Limb (tissue), 2 donors: ENCODE measurements at regions not wholly inside any gene's neighbourhood (a gene's known extent, or its start where the extent isn't known, plus 50 kb on each side); places are given as distances from the start of the nearest gene placed in this dataset.

ENCODE experiments used
- DNase-seq, 2 donors: peaks; one replicate each; pipeline ENCODE4 v3.0.0-alpha.2; 2016; ENCODE audit errors: extremely low spot score in 2 of 2

DNA sequence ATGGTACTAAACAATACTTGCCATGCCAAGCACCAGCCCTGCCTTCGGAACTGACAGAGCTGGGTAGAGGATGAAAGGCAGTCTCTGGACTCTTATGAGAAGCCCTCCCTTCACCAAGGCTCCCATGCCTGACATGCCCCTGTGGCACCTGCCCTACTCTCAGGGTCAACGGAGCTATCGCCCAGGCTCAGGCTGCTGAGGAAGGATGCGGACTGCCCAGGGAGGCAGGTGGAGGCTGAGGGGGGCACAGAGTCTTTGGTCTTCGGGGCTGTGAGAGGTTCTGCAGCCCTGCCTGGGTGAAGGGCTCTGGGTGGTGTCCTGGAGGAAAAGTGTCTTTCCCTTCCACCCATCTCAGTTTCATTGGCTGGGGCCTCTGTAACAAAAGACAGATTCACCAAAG lies 290.8 kb upstream of the B3GAT1 start:
- DNase-seq: no peak

DNA sequence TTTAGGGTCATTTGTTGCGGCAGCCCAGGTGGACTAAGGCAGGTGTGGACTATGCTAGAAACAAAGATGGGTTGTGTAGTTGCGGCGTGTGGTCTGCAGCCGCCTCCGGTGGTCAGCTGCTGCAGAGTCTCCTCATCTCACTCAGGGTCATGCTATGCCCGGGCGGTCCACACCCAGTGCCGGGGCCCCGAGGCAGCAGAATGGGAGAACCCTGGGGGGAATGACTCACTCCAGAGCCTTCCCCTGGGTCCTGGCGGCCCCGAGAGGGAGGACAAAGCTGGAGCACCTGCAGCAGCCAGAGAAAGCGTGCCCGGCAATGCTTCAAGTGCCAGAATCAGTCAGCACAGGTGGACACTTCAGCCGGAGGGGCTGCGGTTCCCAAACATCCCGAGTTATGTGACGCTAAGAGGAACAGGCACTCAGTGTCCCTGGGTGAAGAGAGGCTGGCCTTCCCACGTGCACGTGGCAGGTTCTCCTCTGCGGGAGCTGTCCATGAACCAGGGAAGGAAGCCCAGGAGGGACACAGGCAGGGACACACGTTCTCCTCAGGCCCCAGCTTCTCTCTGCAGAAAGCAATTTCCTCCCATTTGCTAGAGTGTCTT lies 289.6 kb upstream of the B3GAT1 start:
- no peak for DNase-seq

DNA sequence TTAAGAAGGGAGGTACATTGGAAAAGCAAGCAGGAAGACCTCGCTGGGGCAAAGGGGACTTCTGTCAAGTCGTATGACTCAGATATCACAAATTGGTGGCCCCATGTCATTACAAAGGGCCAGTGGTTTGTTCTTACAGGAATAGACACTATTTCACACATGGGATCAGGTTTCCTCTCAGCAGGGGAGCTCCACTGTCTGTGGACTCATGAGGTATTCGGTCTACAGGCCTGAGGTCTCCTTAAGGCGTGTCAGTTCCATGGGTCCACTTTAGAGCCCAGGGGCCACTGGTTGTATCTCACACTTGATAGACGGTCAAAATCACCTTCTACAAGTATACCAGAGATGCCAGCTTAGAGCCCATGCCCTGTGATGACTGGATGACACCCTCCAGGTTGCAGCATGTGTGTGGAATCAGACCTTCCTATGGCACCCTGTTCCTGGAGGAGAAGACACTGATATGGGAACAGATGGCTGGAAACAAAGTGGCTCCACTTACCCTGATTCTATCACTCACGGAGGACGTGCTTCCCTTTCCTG lies 288.1 kb upstream of the B3GAT1 start:
- no peak for DNase-seq

DNA sequence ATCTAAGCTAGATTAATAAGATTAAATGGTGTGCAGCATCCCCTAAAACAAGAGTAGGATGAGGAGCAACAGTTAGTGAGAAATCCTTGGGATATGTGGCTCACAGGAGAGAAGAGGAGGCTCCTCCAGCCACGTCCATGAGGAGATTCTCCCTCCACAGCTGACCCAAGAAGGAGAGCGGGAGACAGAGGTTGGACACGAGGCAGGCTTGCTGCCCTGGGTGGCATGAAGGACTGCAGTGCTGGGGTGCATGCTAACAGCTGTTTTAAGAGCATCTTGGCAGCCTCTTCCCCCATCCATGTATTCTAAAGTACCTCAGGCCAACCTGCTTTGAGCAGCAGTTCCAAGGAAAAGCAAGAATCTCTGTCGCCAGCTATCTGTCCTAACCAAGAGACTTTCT lies 284.4 kb upstream of the B3GAT1 start:
- DNase-seq: no peak

DNA sequence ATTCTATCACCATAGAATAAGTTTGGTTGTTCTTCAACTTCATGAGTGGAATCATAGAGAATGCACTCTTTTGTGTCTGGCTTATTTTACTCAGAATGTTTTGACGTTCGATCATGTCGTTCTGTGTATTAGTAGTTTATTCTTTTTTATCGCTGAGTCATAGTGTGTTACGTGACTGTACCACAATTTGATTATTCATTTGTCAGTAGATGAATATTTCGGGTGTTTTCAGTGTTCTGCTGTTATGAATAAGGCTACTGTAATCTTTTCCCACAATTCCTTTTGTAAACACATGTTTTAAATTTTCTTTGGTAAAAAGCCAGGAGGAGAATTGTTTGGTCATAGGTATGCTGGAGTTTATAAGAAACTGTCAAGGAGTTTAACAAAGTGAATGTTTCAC lies 279.9 kb upstream of the B3GAT1 start:
- DNase-seq: no peak

- DNase-seq: no peak
Observed at GRCh38 chr11:134691295-134691873, 279.3 kb upstream of the B3GAT1 start.

DNA sequence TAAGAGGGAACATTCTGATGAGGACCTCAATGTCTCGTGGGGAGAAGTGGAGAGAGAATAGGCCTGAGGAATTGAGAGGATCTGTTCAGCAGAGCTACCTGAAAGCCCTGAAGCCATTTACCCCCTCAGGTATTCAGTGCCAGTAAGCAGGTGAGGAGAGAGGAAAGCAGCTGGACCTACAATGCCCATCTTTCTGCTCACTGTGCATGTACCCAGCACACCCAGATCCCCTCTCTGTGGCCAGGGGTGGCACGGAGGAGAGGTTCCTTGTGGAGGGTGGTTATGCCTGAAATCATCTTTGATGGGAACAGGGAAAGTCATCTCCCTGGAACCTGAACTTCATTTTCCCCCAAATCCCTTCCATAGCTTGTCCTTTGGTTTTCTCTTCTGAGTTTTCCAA lies 277.8 kb upstream of the B3GAT1 start:
- no peak for DNase-seq

- DNase-seq: no peak
Observed at GRCh38 chr11:134687548-134687947, 275.5 kb upstream of the B3GAT1 start.

DNA sequence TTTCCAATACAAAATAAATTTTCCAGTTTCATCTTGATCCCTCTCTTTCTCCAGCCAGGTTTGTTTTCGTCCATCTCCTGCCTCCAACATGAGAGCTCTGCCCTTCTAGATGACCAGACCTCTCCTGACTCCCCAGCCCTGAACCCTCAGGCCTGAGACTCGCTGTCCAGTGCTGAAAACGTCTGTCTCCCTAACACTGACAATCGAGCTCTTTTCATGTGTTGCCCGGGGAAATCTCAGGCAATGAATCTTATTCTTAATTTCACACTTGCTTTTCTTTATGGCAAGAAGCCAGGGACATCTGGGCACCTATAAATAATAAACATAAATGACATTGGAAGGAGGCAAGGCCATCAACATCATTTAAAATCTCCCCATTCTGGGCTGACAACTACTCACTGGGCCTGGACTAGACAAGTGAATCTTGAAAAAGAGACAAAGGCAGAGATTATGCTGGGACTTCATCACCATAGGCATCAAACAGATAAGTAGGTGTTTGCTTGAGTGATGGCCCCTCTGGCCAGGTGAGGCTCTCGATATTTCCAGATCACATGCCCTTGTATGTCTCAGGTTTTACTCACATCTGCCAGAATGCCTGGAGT lies 274.5 kb upstream of the B3GAT1 start:
- DNase-seq: no peak

DNA sequence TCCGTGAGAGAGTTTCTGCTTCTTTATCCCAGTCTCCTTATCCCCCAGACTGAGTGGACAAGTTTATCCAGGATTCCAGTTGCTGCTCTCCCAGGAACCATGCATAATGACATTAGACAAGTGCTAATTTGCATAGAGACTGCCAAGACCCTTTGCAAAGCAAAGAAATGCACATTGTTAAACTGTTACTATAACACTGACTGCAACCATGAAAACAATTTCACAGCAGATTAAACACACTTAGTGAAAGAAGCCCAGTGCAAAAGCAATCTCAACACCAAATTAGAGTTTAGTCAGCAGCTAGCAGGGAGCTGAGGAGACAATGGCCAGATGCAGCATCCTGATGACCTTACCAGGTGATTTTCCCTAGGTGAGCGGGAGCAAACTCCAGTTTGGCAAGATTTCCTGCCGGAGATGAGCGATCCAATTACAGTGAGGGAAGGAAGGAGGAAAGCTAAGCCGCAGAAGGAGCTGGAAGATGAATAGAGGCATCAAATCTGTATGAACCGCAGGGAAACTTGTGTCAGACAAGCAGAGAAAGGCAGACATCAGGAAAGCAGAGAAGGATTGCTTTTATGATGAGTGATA lies 273.8 kb upstream of the B3GAT1 start:
- peak in 1 of 2 donors; percentile 13 for DNase-seq

DNA sequence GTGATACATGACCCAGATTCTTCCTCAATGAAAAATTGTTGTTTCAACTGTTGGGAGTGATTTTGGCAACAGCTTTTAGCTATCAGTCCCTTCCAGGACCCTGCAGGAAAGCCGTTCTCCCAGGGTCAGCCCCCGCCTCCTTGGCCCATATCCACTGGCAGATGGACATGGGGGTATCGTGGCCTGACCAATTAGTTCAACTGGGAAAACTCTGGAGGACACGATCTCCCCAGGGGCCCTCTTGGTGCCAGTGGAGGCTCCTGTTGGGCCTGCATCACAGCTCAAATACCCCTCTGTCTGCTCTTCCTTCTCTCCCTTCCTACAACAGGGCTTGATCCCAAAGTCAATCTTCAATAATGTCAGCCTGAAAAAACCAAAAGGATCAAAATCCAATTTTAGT lies 272.5 kb upstream of the B3GAT1 start:
- DNase-seq: no peak

DNA sequence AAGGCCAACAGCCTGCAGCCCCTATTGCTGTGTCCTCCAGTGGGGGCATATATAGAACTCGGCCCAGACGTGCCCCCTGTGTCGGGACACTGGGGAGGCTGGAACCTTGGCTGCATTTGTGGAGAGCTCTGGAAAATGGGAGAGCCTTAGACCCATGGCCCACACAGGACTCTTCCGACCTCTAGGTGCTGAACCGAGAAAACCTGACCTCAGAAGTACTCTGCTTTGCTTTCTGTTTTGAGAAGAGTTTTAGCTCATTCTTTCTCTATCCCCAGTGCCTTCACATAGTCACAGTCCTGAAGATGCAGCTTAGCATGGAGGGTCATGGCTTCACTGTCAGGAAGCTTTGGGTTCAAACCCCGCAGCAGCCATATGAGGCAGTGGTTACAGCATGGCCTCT lies 271.8 kb upstream of the B3GAT1 start:
- DNase-seq: no peak

GRCh38 chr11:134682577-134682976 lies 270.5 kb upstream of the B3GAT1 start:
- no peak for DNase-seq

- DNase-seq: no peak
Observed at GRCh38 chr11:134679592-134679991, 267.6 kb upstream of the B3GAT1 start.

- peak in 1 of 2 donors; percentile 18 for DNase-seq
Observed at GRCh38 chr11:134678744-134679143, 266.7 kb upstream of the B3GAT1 start.

- DNase-seq: no peak
Observed at GRCh38 chr11:134677891-134678551, 266.0 kb upstream of the B3GAT1 start.

DNA sequence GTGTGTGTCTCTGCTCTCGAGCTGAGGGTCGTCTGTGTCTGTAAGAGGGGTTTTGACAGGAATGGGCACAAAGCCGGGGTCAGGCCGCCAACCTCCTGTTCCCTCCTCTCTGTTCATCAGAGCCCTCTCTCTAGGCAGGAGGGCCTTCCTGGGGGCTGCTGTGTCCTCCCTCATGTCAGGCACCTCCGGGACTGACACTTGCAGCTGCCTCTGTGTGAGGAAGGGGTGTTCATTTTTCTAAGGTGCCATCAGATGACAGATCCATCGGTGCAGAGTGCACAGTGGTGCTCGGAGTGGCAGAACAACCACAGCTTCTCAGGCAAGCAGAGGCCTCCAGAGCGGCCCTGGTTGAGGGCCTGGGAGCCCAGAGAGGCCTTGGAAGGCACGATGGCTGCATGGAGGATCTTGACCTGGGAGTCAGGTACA lies 265.4 kb upstream of the B3GAT1 start:
- no peak for DNase-seq

DNA sequence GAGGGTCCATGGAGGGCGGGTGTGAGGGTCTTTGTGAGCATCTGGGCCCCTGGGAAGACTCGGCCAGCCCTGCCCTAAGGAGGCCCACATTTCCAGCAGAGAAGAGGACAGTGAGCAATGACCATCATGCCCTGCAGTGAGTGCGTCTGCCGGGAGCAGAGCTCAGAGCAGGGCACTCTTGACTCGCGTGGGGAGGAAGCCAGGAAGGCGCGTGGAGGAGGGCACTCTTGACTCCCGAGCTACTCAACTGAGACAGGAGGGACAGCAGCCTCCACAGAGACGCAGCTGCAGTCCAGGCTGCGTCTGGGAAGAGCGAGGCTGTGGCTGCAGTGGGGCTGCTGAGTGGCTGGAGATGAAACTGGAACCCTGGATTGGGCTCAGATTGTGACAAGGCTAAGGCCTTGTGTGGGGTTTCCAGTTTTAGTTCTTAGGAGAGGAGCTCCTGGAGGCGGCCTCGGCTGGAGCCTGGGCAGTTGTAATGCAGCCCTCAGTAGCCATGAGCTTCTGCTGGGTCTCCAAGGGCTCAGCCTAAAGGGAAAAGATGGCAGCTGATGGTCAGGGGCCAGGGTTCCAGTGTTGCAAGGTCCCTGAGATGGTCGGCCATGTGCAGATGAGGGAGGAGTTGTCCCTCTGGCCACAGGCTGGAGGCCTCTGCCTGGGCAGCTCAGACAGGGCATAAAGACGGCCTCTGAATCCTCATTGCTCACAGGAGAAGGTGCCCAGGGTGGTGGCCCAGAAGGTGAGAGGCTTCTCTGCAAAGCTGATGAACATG lies 264.7 kb upstream of the B3GAT1 start:
- no peak for DNase-seq

DNA sequence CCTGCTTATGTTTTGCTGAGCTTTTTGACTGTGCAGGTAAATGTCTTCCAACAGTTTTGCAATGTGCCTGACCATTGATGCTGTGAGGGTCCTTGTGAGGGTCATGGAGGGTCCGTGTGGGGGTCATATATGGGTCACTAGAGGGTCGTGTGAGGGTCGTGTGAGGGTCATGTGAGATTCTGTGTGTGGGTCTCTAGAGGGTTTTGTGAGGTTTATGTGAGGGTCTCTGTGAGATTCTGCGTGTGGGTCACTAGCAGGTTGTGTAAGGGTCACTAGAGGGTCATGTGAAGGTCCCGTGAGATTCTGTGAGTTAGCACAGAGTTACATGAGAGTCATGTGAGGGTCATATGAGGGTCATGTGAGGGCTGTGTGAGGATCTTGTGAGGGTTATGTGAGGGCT lies 263.9 kb upstream of the B3GAT1 start:
- DNase-seq: no peak

- no peak for DNase-seq
Observed at GRCh38 chr11:134674974-134675373, 262.9 kb upstream of the B3GAT1 start.

- DNase-seq: no peak
Observed at GRCh38 chr11:134670961-134671370, 258.9 kb upstream of the B3GAT1 start.
